Daoy (cell line): ENCODE measurements at regions not wholly inside any gene's neighbourhood (a gene's known extent, or its start where the extent isn't known, plus 50 kb on each side); places are given as distances from the start of the nearest gene placed in this dataset.

ENCODE experiments used
- DNase-seq: peaks from one replicate; pipeline ENCODE4 v3.0.0-alpha.2; 2015; ENCODE audit warnings: low read depth

GRCh38 chr3:17946619-17947018, 204.2 kb upstream of the TBC1D5 start:
- DNase-seq, result no peak

GRCh38 chr3:17945799-17946399, 203.5 kb upstream of the TBC1D5 start:
- DNase-seq, result no peak

- DNase-seq, result no peak
Observed at GRCh38 chr3:17945018-17945798, 202.8 kb upstream of the TBC1D5 start.

GRCh38 chr3:17942856-17943255, 200.4 kb upstream of the TBC1D5 start:
- peak; percentile 18 for DNase-seq

- no peak for DNase-seq
Observed at GRCh38 chr3:17941766-17942165, 199.3 kb upstream of the TBC1D5 start.

- no peak for DNase-seq
Observed at GRCh38 chr3:17941152-17941551, 198.7 kb upstream of the TBC1D5 start.

GRCh38 chr3:17939157-17939556, 196.7 kb upstream of the TBC1D5 start:
- no peak for DNase-seq

- no peak for DNase-seq
Observed at GRCh38 chr3:17938313-17938712, 195.9 kb upstream of the TBC1D5 start.

- DNase-seq, result no peak
Observed at GRCh38 chr3:17936736-17937480, 194.5 kb upstream of the TBC1D5 start.

- no peak for DNase-seq
Observed at GRCh38 chr3:17935222-17935621, 192.8 kb upstream of the TBC1D5 start.

GRCh38 chr3:17932136-17932771, 189.8 kb upstream of the TBC1D5 start:
- no peak for DNase-seq

GRCh38 chr3:17931131-17931530, 188.7 kb upstream of the TBC1D5 start:
- no peak for DNase-seq

GRCh38 chr3:17928502-17929145, 186.2 kb upstream of the TBC1D5 start:
- DNase-seq, result no peak

GRCh38 chr3:17927036-17927435, 184.6 kb upstream of the TBC1D5 start:
- no peak for DNase-seq

- DNase-seq, result no peak
Observed at GRCh38 chr3:17915341-17915740, 172.9 kb upstream of the TBC1D5 start.

- DNase-seq, result no peak
Observed at GRCh38 chr3:17913359-17913758, 170.9 kb upstream of the TBC1D5 start.

GRCh38 chr3:17911986-17912760, 169.7 kb upstream of the TBC1D5 start:
- DNase-seq, result no peak

- no peak for DNase-seq
Observed at GRCh38 chr3:17910922-17911321, 168.5 kb upstream of the TBC1D5 start.

- DNase-seq, result no peak
Observed at GRCh38 chr3:17909714-17910113, 167.3 kb upstream of the TBC1D5 start.

- no peak for DNase-seq
Observed at GRCh38 chr3:17908399-17909191, 166.2 kb upstream of the TBC1D5 start.
